HG03520 (cell line): ENCODE measurements at regions not wholly inside any gene's neighbourhood (a gene's known extent, or its start where the extent isn't known, plus 50 kb on each side); places are given as distances from the start of the nearest gene placed in this dataset.
"Not testable (repeated sequence)": the region's sequence is repeated elsewhere in the genome, so short reads cannot be mapped to it uniquely, and the experiment has no call there.

ENCODE experiments used
- ATAC-seq: cut with Tn5 transposase; IDR thresholded peaks from one replicate; pipeline ENCODE4 v1.9.1; 2021; ENCODE audit warnings: mild to moderate bottlenecking, moderate library complexity; ENCODE audit not compliant: unreplicated experiment

- no peak for ATAC-seq
Measured at GRCh38 chr6:147958683-147959082, 384.0 kb upstream of the SASH1 start.

- no peak for ATAC-seq
Measured at GRCh38 chr6:147961481-147962141, 381.0 kb upstream of the SASH1 start.

- ATAC-seq: not testable (repeated sequence)
Measured at GRCh38 chr6:147965448-147965847, 377.2 kb upstream of the SASH1 start.

- no peak for ATAC-seq
Measured at GRCh38 chr6:147970970-147971369, 371.7 kb upstream of the SASH1 start.

GRCh38 chr6:147972448-147972847, 370.2 kb upstream of the SASH1 start:
- ATAC-seq: no peak

GRCh38 chr6:147973806-147974205, 368.8 kb upstream of the SASH1 start:
- no peak for ATAC-seq

- ATAC-seq: no peak
Measured at GRCh38 chr6:147974376-147974775, 368.3 kb upstream of the SASH1 start.

GRCh38 chr6:147977851-147978465, 364.7 kb upstream of the SASH1 start:
- ATAC-seq: no peak

GRCh38 chr6:147979966-147980365, 362.7 kb upstream of the SASH1 start:
- ATAC-seq: no peak

- no peak for ATAC-seq
Measured at GRCh38 chr6:147983581-147984366, 358.9 kb upstream of the SASH1 start.

- ATAC-seq: no peak
Measured at GRCh38 chr6:147986846-147987245, 355.8 kb upstream of the SASH1 start.

GRCh38 chr6:147990159-147990558, 352.5 kb upstream of the SASH1 start:
- ATAC-seq: no peak

GRCh38 chr6:147991961-147992360, 350.7 kb upstream of the SASH1 start:
- ATAC-seq: no peak

GRCh38 chr6:147999001-147999540, 343.6 kb upstream of the SASH1 start:
- no peak for ATAC-seq

- ATAC-seq: no peak
Measured at GRCh38 chr6:148001844-148002642, 340.6 kb upstream of the SASH1 start.

GRCh38 chr6:148004651-148005050, 338.0 kb upstream of the SASH1 start:
- ATAC-seq: no peak

- ATAC-seq: no peak
Measured at GRCh38 chr6:148005806-148006205, 336.8 kb upstream of the SASH1 start.

- ATAC-seq: not testable (repeated sequence)
Measured at GRCh38 chr6:148010516-148010915, 332.1 kb upstream of the SASH1 start.

- ATAC-seq: no peak
Measured at GRCh38 chr6:148016013-148016412, 326.6 kb upstream of the SASH1 start.

GRCh38 chr6:148021165-148021564, 321.5 kb upstream of the SASH1 start:
- no peak for ATAC-seq

GRCh38 chr6:148021699-148022098, 320.9 kb upstream of the SASH1 start:
- ATAC-seq: no peak
